ENCODE measurements at regions not wholly inside any gene's neighbourhood (a gene's known extent, or its start where the extent isn't known, plus 50 kb on each side); places are given as distances from the start of the nearest gene placed in this dataset.

GRCh38 chr7:91681718-91682117 is 198.8 kb downstream of the MTERF1 start:
- TF ChIP-seq CTCF (IDR thresholded peaks at IDR 0.05; ENCODE audit: borderline replicate concordance, insufficient read depth, low read depth, low read length) = no peak
- H3K4me3 ChIP-seq (ENCODE audit: low read depth, low read length) = no peak overlapping the region

- no peak for TF ChIP-seq CTCF (IDR thresholded peaks at IDR 0.05; ENCODE audit: borderline replicate concordance, insufficient read depth, low read depth, low read length)
- no peak overlapping the region for H3K4me3 ChIP-seq (ENCODE audit: low read depth, low read length)
Observed at GRCh38 chr7:91683823-91684222, 196.7 kb downstream of the MTERF1 start.

- TF ChIP-seq CTCF (IDR thresholded peaks at IDR 0.05; ENCODE audit: borderline replicate concordance, insufficient read depth, low read depth, low read length) = no peak
- H3K4me3 ChIP-seq (ENCODE audit: low read depth, low read length) = no peak overlapping the region
Observed at GRCh38 chr7:91685544-91685943, 195.0 kb downstream of the MTERF1 start.

GRCh38 chr7:91690541-91691070 is 189.9 kb downstream of the MTERF1 start:
- TF ChIP-seq CTCF (IDR thresholded peaks at IDR 0.05; ENCODE audit: borderline replicate concordance, insufficient read depth, low read depth, low read length) = no peak
- no peak overlapping the region for H3K4me3 ChIP-seq (ENCODE audit: low read depth, low read length)

- TF ChIP-seq CTCF (IDR thresholded peaks at IDR 0.05; ENCODE audit: borderline replicate concordance, insufficient read depth, low read depth, low read length) = no peak
- H3K4me3 ChIP-seq (ENCODE audit: low read depth, low read length) = no peak overlapping the region
Observed at GRCh38 chr7:91691865-91692264, 188.6 kb downstream of the MTERF1 start.

GRCh38 chr7:91692800-91693199 is 187.7 kb downstream of the MTERF1 start:
- no peak overlapping the region for H3K4me3 ChIP-seq (ENCODE audit: low read depth, low read length)
- no peak for TF ChIP-seq CTCF (IDR thresholded peaks at IDR 0.05; ENCODE audit: borderline replicate concordance, insufficient read depth, low read depth, low read length)

GRCh38 chr7:91694351-91694841 is 186.1 kb downstream of the MTERF1 start:
- H3K4me3 ChIP-seq (ENCODE audit: low read depth, low read length) = no peak overlapping the region
- TF ChIP-seq CTCF (IDR thresholded peaks at IDR 0.05; ENCODE audit: borderline replicate concordance, insufficient read depth, low read depth, low read length) = no peak
